ENCODE measurements at regions not wholly inside any gene's neighbourhood (a gene's known extent, or its start where the extent isn't known, plus 50 kb on each side); places are given as distances from the start of the nearest gene placed in this dataset.
"Not testable (repeated sequence)": the region's sequence is repeated elsewhere in the genome, so short reads cannot be mapped to it uniquely, and the experiment has no call there.

- ChIA-PET POLR2A (no interaction called here), CTCF (no interaction called here)
- TF ChIP-seq, protein P1, sequence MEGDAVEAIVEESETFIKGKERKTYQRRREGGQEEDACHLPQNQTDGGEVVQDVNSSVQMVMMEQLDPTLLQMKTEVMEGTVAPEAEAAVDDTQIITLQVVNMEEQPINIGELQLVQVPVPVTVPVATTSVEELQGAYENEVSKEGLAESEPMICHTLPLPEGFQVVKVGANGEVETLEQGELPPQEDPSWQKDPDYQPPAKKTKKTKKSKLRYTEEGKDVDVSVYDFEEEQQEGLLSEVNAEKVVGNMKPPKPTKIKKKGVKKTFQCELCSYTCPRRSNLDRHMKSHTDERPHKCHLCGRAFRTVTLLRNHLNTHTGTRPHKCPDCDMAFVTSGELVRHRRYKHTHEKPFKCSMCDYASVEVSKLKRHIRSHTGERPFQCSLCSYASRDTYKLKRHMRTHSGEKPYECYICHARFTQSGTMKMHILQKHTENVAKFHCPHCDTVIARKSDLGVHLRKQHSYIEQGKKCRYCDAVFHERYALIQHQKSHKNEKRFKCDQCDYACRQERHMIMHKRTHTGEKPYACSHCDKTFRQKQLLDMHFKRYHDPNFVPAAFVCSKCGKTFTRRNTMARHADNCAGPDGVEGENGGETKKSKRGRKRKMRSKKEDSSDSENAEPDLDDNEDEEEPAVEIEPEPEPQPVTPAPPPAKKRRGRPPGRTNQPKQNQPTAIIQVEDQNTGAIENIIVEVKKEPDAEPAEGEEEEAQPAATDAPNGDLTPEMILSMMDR (IDR thresholded peaks at IDR 0.05; ENCODE audit: control extremely low read depth, extremely low read depth, low read depth, missing control alignments): no peak
- no peak for DNase-seq (ENCODE audit: extremely low spot score)
Observed at GRCh38 chr9:88628811-88629210, 93.8 kb downstream of the NXNL2 start.

- POLR2A ChIA-PET; DNase-seq (ENCODE audit: extremely low spot score); CTCF ChIA-PET: not testable (repeated sequence)
Observed at GRCh38 chr9:88630574-88630973, 95.6 kb downstream of the NXNL2 start.

- ChIA-PET POLR2A (no interaction called here), CTCF (no interaction called here)
- TF ChIP-seq, protein P1 (IDR thresholded peaks at IDR 0.05; ENCODE audit: control extremely low read depth, extremely low read depth, low read depth, missing control alignments): no peak
- DNase-seq (ENCODE audit: extremely low spot score): no peak
Observed at GRCh38 chr9:88635151-88635550, 100.2 kb downstream of the NXNL2 start.

GRCh38 chr9:88641456-88642240, 106.7 kb downstream of the NXNL2 start:
- DNase-seq (ENCODE audit: extremely low spot score): no peak
- POLR2A ChIA-PET: no interaction called here
- CTCF ChIA-PET: no interaction called here
- TF ChIP-seq, protein P1 (IDR thresholded peaks at IDR 0.05; ENCODE audit: control extremely low read depth, extremely low read depth, low read depth, missing control alignments): no peak

- CTCF ChIA-PET: no interaction called here
- POLR2A ChIA-PET: no interaction called here
- TF ChIP-seq, protein P1 (IDR thresholded peaks at IDR 0.05; ENCODE audit: control extremely low read depth, extremely low read depth, low read depth, missing control alignments): no peak
- DNase-seq (ENCODE audit: extremely low spot score): no peak
Observed at GRCh38 chr9:88642336-88642735, 107.4 kb downstream of the NXNL2 start.

- no peak for DNase-seq (ENCODE audit: extremely low spot score)
- TF ChIP-seq, protein P1 (IDR thresholded peaks at IDR 0.05; ENCODE audit: control extremely low read depth, extremely low read depth, low read depth, missing control alignments): no peak
- ChIA-PET POLR2A (no interaction called here), CTCF (no interaction called here)
Observed at GRCh38 chr9:88643931-88644330, 109.0 kb downstream of the NXNL2 start.

GRCh38 chr9:88645172-88645878, 110.3 kb downstream of the NXNL2 start:
- DNase-seq (ENCODE audit: extremely low spot score): no peak
- POLR2A ChIA-PET: no interaction called here
- TF ChIP-seq, protein P1 (IDR thresholded peaks at IDR 0.05; ENCODE audit: control extremely low read depth, extremely low read depth, low read depth, missing control alignments): no peak
- CTCF ChIA-PET: no interaction called here

All from GM10248 (cell line).